Psoas muscle (tissue), 7 donors: ENCODE measurements at regions not wholly inside any gene's neighbourhood (a gene's known extent, or its start where the extent isn't known, plus 50 kb on each side); places are given as distances from the start of the nearest gene placed in this dataset.

Experiments used
- ATAC-seq, 4 donors: fragments of 200-7000 bp; cut with Tn5 transposase; one replicate each; pipeline ENCODE4 v1.9.1; 2020; ENCODE audit warnings: moderate library complexity in 3 of 4, mild to moderate bottlenecking in 2 of 4
- DNase-seq, 2 donors: peaks; one replicate each; pipeline ENCODE4 v3.0.0-alpha.2; 2020
- H3K27ac ChIP-seq: fragments of 200-600 bp; one replicate; pipeline ENCODE4 v1.8.0; 2022
- H3K27me3 ChIP-seq, 3 donors: fragments of 200-600 bp in 1 of 3; one replicate each; pipeline versions ENCODE4 v1.6.1 to v1.8.0; 2013 to 2022; ENCODE audit warnings: low read length in 2 of 3, mild to moderate bottlenecking in 2 of 3, moderate library complexity in 1 of 3; ENCODE audit not compliant: insufficient read depth in 3 of 3
- H3K36me3 ChIP-seq, 2 donors: fragments of 200-600 bp in 1 of 2; one replicate each; pipeline versions ENCODE4 v1.6.1 to v1.8.0; 2013 to 2022; ENCODE audit warnings: low read depth in 1 of 2, mild to moderate bottlenecking in 1 of 2, moderate library complexity in 1 of 2; ENCODE audit not compliant: insufficient read depth in 1 of 2
- H3K4me1 ChIP-seq: fragments of 200-600 bp; one replicate; pipeline ENCODE4 v1.8.0; 2022
- H3K4me3 ChIP-seq: fragments of 200-600 bp; one replicate; pipeline ENCODE4 v1.8.0; 2022; ENCODE audit warnings: mild to moderate bottlenecking
- H3K9me3 ChIP-seq: fragments of 200-600 bp; one replicate; pipeline ENCODE4 v1.8.0; 2022
- WGBS, 3 donors: extraction: QIAGEN DNeasy Blood & Tissue Kit; methylation state at CpG; one replicate each; pipeline versions ENCODE4 v1.1.6 to v1.1.7; 2013; 5-methylcytosine and 5-hydroxymethylcytosine counted together
- intact Hi-C, 2 donors: fragments of 100-400 bp; cut with DNase I; formaldehyde crosslinking; loops; one replicate each; pipeline versions ENCODE4 v1.11.0 to v1.14.2; 2022
- TF ChIP-seq, protein P1 (sequence below): fragments of 200-600 bp; IDR thresholded peaks from one replicate; pipeline ENCODE4 v1.8.0; 2022; ENCODE audit warnings: antibody characterized with exemption
- donor health status: healthy with polysubstance abuse.
- donor health status: DM: no; HTN: no; CAD: no; lungs with moderate emphysema.
- donor health status: Bipolar disorder and iron deficiency.
- donor health status: healthy.
- donor health status: DM: yes; HTN: yes; CAD: no.
- donor health status: DM: no; HTN: no; CAD: no.
- donor health status: DM: yes; HTN: yes; CAD: no.

DNA sequence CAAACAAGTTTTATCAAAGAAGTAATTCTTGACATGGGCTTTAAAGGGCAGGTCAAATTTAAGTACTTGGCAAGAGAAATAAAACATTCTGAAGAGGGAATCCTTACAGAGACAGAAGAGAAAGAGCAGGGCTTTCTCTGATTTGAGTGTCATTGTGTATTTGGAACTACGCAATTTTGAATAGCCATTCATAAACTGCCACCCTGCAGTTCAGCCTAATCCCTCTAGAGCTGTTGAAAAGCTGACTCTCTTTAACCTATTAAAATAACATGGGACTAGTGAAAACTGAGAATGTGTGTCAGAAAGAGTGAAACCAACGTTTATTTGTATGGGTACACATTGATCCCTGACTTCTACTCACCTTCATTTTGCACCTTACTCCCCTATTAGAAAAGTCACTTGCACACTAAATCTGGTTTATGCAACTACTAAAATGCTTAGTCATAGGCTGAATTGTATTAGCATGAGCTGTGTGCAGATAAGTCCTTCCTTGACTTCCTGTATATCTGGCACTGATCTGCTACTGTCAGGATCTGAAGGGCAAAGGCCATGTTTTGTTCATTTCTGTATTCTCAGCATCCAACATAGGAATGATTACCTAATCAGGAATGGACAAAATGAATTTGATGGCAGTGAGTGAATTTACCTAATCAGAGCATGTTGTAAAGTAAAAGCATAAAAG lies 458.9 kb downstream of the NOVA1 start:
- H3K36me3 ChIP-seq, result no peaks in the 10 kb centered on the region
- H3K9me3 ChIP-seq, result no peaks in the 10 kb centered on the region
- TF ChIP-seq, protein P1, sequence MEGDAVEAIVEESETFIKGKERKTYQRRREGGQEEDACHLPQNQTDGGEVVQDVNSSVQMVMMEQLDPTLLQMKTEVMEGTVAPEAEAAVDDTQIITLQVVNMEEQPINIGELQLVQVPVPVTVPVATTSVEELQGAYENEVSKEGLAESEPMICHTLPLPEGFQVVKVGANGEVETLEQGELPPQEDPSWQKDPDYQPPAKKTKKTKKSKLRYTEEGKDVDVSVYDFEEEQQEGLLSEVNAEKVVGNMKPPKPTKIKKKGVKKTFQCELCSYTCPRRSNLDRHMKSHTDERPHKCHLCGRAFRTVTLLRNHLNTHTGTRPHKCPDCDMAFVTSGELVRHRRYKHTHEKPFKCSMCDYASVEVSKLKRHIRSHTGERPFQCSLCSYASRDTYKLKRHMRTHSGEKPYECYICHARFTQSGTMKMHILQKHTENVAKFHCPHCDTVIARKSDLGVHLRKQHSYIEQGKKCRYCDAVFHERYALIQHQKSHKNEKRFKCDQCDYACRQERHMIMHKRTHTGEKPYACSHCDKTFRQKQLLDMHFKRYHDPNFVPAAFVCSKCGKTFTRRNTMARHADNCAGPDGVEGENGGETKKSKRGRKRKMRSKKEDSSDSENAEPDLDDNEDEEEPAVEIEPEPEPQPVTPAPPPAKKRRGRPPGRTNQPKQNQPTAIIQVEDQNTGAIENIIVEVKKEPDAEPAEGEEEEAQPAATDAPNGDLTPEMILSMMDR, result no peak
- no peak for ATAC-seq
- H3K4me1 ChIP-seq, result no peaks in the 10 kb centered on the region
- no peaks in the 10 kb centered on the region for H3K27me3 ChIP-seq
- no peak overlapping the region for H3K27ac ChIP-seq
- WGBS, 3 donors, result 17 to 32% (median 32%) methylated on average over 2 of the region's 2 CpGs
- no peak overlapping the region for H3K4me3 ChIP-seq
- DNase-seq, result no peak
- intact Hi-C loops, result no loop called here

DNA sequence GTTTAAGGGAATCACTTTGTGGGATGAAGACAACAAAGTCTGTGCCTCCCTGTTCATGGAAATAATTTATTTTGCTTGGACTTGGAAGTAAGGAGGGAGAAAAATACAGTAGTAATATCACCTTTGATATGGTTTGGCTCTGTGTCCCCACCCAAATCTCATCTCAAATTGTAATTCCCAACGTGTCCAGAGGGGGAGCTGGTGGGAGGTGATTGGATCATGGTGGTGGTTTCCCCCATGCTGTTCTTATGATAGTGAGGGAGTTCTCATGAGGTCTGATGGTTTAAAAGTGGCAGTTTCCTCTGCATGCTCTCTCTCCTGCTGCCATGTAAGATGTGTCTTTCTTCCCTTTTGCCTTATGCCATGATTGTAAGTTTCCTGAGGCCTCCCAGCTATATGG lies 460.7 kb downstream of the NOVA1 start:
- H3K9me3 ChIP-seq, result no peaks in the 10 kb centered on the region
- no peaks in the 10 kb centered on the region for H3K27me3 ChIP-seq
- WGBS, 3 donors, result 43 to 58% (median 44%) methylated on average over 1 of the region's 1 CpG
- TF ChIP-seq, protein P1, result no peak
- no peaks in the 10 kb centered on the region for H3K36me3 ChIP-seq
- DNase-seq (no peak), ATAC-seq (no peak)
- H3K4me1 ChIP-seq, result no peaks in the 10 kb centered on the region
- intact Hi-C loops, result no loop called here
- no peak overlapping the region for H3K4me3 ChIP-seq
- no peak overlapping the region for H3K27ac ChIP-seq

DNA sequence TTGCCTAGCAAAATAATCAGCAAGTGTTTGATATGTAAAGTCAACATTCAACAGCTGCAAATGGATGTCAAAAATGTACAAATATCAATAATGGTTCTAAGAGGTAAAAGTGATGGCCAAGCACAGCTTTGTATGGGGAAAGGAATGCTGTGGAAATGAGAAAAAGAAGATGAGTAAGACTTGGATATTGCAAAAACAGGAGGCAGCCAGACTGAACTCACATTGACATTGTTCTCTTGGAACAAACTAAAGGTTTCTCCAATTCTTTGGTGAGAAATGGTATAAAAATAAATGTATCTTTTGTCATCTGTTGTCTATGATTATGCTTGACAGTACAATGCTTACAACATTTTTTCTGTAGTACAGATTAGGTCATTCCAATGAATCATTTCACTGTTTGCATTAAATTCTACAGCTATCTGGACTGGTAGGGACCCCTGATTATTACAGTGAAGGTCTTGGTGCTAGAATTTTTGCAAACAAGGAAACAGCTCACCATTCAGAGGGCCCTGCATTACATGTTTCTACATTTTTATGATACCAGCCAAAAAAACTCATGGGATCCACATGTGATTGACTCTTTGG lies 465.7 kb downstream of the NOVA1 start:
- intact Hi-C loops, result no loop called here
- no peak overlapping the region for H3K27ac ChIP-seq
- ATAC-seq, result no peak
- H3K9me3 ChIP-seq, result no peaks in the 10 kb centered on the region
- no peaks in the 10 kb centered on the region for H3K4me1 ChIP-seq
- TF ChIP-seq, protein P1, result no peak
- no peak for DNase-seq
- H3K36me3 ChIP-seq, result no peaks in the 10 kb centered on the region
- no peaks in the 10 kb centered on the region for H3K27me3 ChIP-seq
- no peak overlapping the region for H3K4me3 ChIP-seq

DNA sequence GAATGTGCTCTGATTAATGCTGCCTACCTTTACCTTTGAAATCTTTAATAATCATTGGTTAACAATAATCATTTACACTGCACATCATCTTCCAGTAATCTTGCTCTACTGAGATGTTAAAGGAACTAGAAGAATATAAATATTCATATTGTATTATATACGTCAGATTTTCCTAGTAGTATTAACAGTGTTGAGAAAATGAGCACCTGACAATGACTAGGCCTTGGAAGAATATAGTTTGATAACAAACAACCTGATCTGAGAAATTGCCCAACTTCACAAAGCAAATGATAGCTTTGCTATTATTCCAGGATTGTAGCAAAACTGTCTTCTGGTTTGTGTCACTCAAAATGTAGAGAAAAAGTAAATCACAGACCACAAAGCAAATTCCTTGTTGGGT lies 467.1 kb downstream of the NOVA1 start:
- TF ChIP-seq, protein P1, result no peak
- ATAC-seq, result no peak
- intact Hi-C loops, result no loop called here

More for the DNA sequence above, 467.1 kb downstream of the NOVA1 start:
- Histone ChIP-seq H3K4me3 (no peak overlapping the region), H3K27ac (no peak overlapping the region), H3K36me3 (no peaks in the 10 kb centered on the region), H3K4me1 (no peaks in the 10 kb centered on the region), H3K9me3 (no peaks in the 10 kb centered on the region), H3K27me3 (no peaks in the 10 kb centered on the region)
- WGBS, 3 donors, result 87 to 90% (median 89%) methylated on average over 1 of the region's 1 CpG
- DNase-seq, result no peak
